ENCODE measurements at regions not wholly inside any gene's neighbourhood (a gene's known extent, or its start where the extent isn't known, plus 50 kb on each side); places are given as distances from the start of the nearest gene placed in this dataset.

GRCh38 chr4:18134111-18134510, 112.6 kb upstream of the LCORL start:
- no peak for DNase-seq
- TF ChIP-seq CTCF (IDR thresholded peaks at IDR 0.05) (no peak), POLR2A (IDR thresholded peaks at IDR 0.05) (no peak)

GRCh38 chr4:18130256-18130655, 108.7 kb upstream of the LCORL start:
- H3K4me3 ChIP-seq, result no peak overlapping the region
- H3K4me1 ChIP-seq, result no peaks in the 10 kb centered on the region
- no peak overlapping the region for H3K27ac ChIP-seq
- no peak for DNase-seq
- 90 to 95% methylated on average over 3 of the region's 3 CpGs for WGBS, 2 donors
- H3K9me3 ChIP-seq, result no peaks in the 10 kb centered on the region
- TF ChIP-seq CTCF (IDR thresholded peaks at IDR 0.05) (no peak), POLR2A (IDR thresholded peaks at IDR 0.05) (no peak)
- intact Hi-C loops (cut with DNase I; ENCODE audit: low total_unique reads), result no loop called here
- no peaks in the 10 kb centered on the region for H3K36me3 ChIP-seq (ENCODE audit: low read depth, missing control alignments)
- no peaks in the 10 kb centered on the region for H3K27me3 ChIP-seq

More at GRCh38 chr4:18134111-18134510, 112.6 kb upstream of the LCORL start:
- intact Hi-C loops (cut with DNase I; ENCODE audit: low total_unique reads), result no loop called here
- Histone ChIP-seq H3K4me3 (no peak overlapping the region), H3K27ac (no peak overlapping the region), H3K36me3 (ENCODE audit: low read depth, missing control alignments) (no peaks in the 10 kb centered on the region), H3K9me3 (no peaks in the 10 kb centered on the region), H3K27me3 (no peaks in the 10 kb centered on the region), H3K4me1 (no peaks in the 10 kb centered on the region)

DNA sequence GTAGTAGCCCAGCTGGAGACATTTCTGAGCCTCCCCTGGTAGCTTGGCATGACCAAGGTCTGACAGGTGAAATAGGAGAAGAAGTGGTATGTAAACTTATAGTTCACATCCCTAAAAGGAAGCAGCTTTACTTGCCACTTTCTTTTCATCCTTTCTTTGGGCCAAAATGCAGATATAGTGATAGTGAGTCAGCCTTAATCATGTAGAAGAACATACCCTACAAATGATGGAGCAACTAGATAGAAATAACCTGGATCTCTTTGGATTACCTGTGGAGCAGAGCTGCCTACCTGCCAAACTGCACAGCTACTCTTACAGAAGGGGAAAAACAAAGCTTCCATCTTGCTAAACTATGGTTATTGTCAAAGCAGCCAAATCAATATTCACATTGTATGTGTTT, 106.7 kb upstream of the LCORL start:
- H3K27ac ChIP-seq, result no peak overlapping the region
- TF ChIP-seq CTCF (IDR thresholded peaks at IDR 0.05) (no peak), POLR2A (IDR thresholded peaks at IDR 0.05) (no peak)
- H3K9me3 ChIP-seq, result no peaks in the 10 kb centered on the region
- no peaks in the 10 kb centered on the region for H3K27me3 ChIP-seq
- no peaks in the 10 kb centered on the region for H3K4me1 ChIP-seq
- H3K4me3 ChIP-seq, result no peak overlapping the region
- intact Hi-C loops (cut with DNase I; ENCODE audit: low total_unique reads), result no loop called here
- DNase-seq, result no peak
- no peaks in the 10 kb centered on the region for H3K36me3 ChIP-seq (ENCODE audit: low read depth, missing control alignments)

DNA sequence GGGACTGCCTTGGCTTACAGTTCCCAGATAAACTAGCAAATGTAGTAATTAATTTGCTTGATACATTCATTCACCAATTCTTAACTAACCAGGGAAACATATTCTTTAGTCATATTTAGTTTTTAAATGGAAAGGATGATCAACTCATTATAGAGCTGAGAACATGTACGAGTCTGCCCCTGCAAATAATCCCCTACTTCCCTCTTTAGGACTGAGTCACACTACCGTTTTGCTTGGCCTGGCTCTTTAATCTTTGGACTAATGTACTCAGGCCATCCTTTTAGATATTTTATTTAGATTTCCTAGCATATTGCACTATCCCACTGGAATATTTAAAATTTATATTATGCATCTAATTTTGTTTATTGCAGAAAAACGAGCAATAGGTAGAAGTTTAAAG, 105.5 kb upstream of the LCORL start:
- no peaks in the 10 kb centered on the region for H3K36me3 ChIP-seq (ENCODE audit: low read depth, missing control alignments)
- intact Hi-C loops (cut with DNase I; ENCODE audit: low total_unique reads), result no loop called here
- 79% methylated on average over 3 of the region's 3 CpGs for WGBS, 2 donors
- DNase-seq, result no peak
- H3K4me3 ChIP-seq, result no peak overlapping the region
- no peaks in the 10 kb centered on the region for H3K9me3 ChIP-seq
- H3K4me1 ChIP-seq, result no peaks in the 10 kb centered on the region
- H3K27me3 ChIP-seq, result no peaks in the 10 kb centered on the region
- TF ChIP-seq CTCF (IDR thresholded peaks at IDR 0.05), result no peak
- H3K27ac ChIP-seq, result no peak overlapping the region

DNA sequence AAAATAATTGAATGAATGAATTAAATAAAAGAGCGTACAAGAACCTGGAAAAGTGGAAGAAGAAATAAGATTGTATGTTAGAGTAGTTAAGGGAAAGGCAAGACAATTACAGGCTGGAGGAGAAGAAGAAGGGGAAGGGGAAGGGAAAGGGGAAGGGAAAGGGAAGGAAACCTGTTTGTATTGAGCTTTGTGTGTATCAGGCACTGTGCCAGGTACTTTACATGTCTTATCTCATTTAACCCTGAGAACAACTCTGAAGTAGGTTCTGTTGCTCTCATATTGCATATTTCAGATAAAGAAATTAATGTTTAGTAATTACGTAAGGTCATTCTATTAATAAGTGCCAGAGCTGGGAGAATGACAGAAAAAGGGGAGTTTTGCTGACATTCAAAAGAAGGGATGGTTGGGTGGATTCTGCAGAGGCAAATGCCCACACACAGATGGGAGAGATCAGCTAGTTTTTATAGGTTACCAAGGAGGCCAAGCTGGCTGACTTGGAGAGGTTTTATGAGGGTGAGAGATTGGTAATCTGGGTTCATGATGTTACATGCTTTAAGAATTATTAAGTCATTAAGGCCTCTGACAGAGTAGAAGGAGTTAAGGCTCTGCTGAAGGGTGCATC, 92.3 kb upstream of the LCORL start:
- Histone ChIP-seq H3K4me3 (no peak overlapping the region), H3K36me3 (ENCODE audit: low read depth, missing control alignments) (no peaks in the 10 kb centered on the region), H3K4me1 (no peaks in the 10 kb centered on the region), H3K27ac (no peak overlapping the region), H3K27me3 (no peaks in the 10 kb centered on the region), H3K9me3 (no peaks in the 10 kb centered on the region)
- DNase-seq, result no peak
- 82 to 85% methylated on average over 2 of the region's 2 CpGs for WGBS, 2 donors
- TF ChIP-seq POLR2A (IDR thresholded peaks at IDR 0.05) (no peak), CTCF (IDR thresholded peaks at IDR 0.05) (no peak)
- intact Hi-C loops (cut with DNase I; ENCODE audit: low total_unique reads), result no loop called here

All from testis (tissue), 2 donors.